Neuronal stem cell (in vitro differentiated cells): ENCODE measurements at regions not wholly inside any gene's neighbourhood (a gene's known extent, or its start where the extent isn't known, plus 50 kb on each side); places are given as distances from the start of the nearest gene placed in this dataset.

Source experiments
- DNase-seq: peaks from one replicate; pipeline ENCODE4 v3.0.0-alpha.2; 2013; ENCODE audit warnings: low spot score
- H2AFZ ChIP-seq: one replicate; pipeline ENCODE4 v1.6.1; 2013; ENCODE audit warnings: mild to moderate bottlenecking, low read length, inconsistent platforms
- H2AK5ac ChIP-seq: 2 replicates; pipeline ENCODE4 v1.6.1; 2013; ENCODE audit warnings: low read depth, mild to moderate bottlenecking, inconsistent platforms, low read length, moderate library complexity, mixed read lengths
- H2BK120ac ChIP-seq: 2 replicates; pipeline ENCODE4 v1.6.1; 2013; ENCODE audit warnings: low read depth, mild to moderate bottlenecking, inconsistent platforms, low read length, moderate library complexity, mixed read lengths
- H2BK12ac ChIP-seq: one replicate; pipeline ENCODE4 v1.6.1; 2013; ENCODE audit warnings: low read length, inconsistent platforms
- H2BK15ac ChIP-seq: 2 replicates; pipeline ENCODE4 v1.6.1; 2013; ENCODE audit warnings: mild to moderate bottlenecking, low read length, inconsistent platforms, mixed read lengths
- H2BK5ac ChIP-seq: one replicate; pipeline ENCODE4 v1.6.1; 2013; ENCODE audit warnings: inconsistent platforms, mild to moderate bottlenecking, low read length, moderate library complexity
- H3K14ac ChIP-seq: one replicate; pipeline ENCODE4 v1.6.1; 2013; ENCODE audit warnings: low read length, inconsistent platforms
- H3K18ac ChIP-seq: 2 replicates; pipeline ENCODE4 v1.6.1; 2013; ENCODE audit warnings: low read length, inconsistent platforms
- H3K23ac ChIP-seq: 2 replicates; pipeline ENCODE4 v1.6.1; 2013; ENCODE audit warnings: low read depth, mild to moderate bottlenecking, mixed read lengths, low read length, inconsistent platforms; ENCODE audit not compliant: poor library complexity
- H3K27ac ChIP-seq: replicated peaks from 3 replicates; pipeline ENCODE4 v1.5.1; 2013; ENCODE audit warnings: low read length, inconsistent platforms
- H3K27me3 ChIP-seq, 3 experiments: 2 replicates each; pipeline ENCODE4 v1.6.1; 2013; ENCODE audit warnings: low read length in 3 of 3, mild to moderate bottlenecking in 2 of 3, inconsistent platforms in 1 of 3, low read depth in 1 of 3, mixed read lengths in 1 of 3, moderate library complexity in 1 of 3; ENCODE audit not compliant: control insufficient read depth in 3 of 3, insufficient read depth in 3 of 3
- H3K36me3 ChIP-seq, 2 donors: replicated peaks in 1 of 2; 2 replicates each; pipeline ENCODE4 v1.6.1; 2013; ENCODE audit warnings: low read length in 2 of 2; ENCODE audit not compliant: control insufficient read depth in 2 of 2, insufficient read depth in 2 of 2
- H3K4ac ChIP-seq: 2 replicates; pipeline ENCODE4 v1.6.1; 2013; ENCODE audit warnings: inconsistent platforms, mild to moderate bottlenecking, low read length, moderate library complexity
- H3K4me1 ChIP-seq, 2 donors: 1 replicate in 1 of 2; 2 replicates in 1 of 2; pipeline ENCODE4 v1.6.1; 2013; ENCODE audit warnings: low read length in 2 of 2, low read depth in 1 of 2; ENCODE audit not compliant: control insufficient read depth in 2 of 2, insufficient read depth in 1 of 2
- H3K4me2 ChIP-seq: one replicate; pipeline ENCODE4 v1.6.1; 2013; ENCODE audit warnings: mild to moderate bottlenecking, low read length, inconsistent platforms; ENCODE audit not compliant: insufficient read depth, poor library complexity, severe bottlenecking
- H3K4me3 ChIP-seq, 2 donors: 2 replicates each; pipeline ENCODE4 v1.5.1; 2013; ENCODE audit warnings: low read length in 2 of 2, mild to moderate bottlenecking in 2 of 2, inconsistent platforms in 1 of 2, moderate library complexity in 1 of 2
- H3K79me1 ChIP-seq: one replicate; pipeline ENCODE4 v1.6.1; 2013; ENCODE audit warnings: low read depth, mild to moderate bottlenecking, inconsistent platforms, low read length, moderate library complexity
- H3K9ac ChIP-seq: one replicate; pipeline ENCODE4 v1.6.1; 2013; ENCODE audit warnings: mild to moderate bottlenecking, low read depth, low read length, inconsistent platforms; ENCODE audit not compliant: poor library complexity
- H3K9me3 ChIP-seq, 2 donors: replicated peaks in 1 of 2; 2 replicates each; pipeline versions ENCODE3 to v1.6.1; 2013; ENCODE audit warnings: low read length in 2 of 2, mild to moderate bottlenecking in 2 of 2, inconsistent platforms in 1 of 2, low read depth in 1 of 2, mixed read lengths in 1 of 2, moderate library complexity in 1 of 2; ENCODE audit not compliant: control insufficient read depth in 2 of 2, insufficient read depth in 1 of 2
- H4K8ac ChIP-seq: one replicate; pipeline ENCODE4 v1.6.1; 2013; ENCODE audit warnings: low read depth, mild to moderate bottlenecking, inconsistent platforms, low read length, moderate library complexity
- H4K91ac ChIP-seq: one replicate; pipeline ENCODE4 v1.6.1; 2013; ENCODE audit warnings: low read length, low read depth, mild to moderate bottlenecking, inconsistent platforms; ENCODE audit not compliant: poor library complexity
- WGBS, 2 donors: extraction: QIAGEN DNeasy Blood & Tissue Kit; methylation state at CpG; one replicate each; pipeline ENCODE4 v1.1.7; 2013; ENCODE audit warnings: missing lambda C conversion rate in 2 of 2, mixed read lengths in 1 of 2; ENCODE audit not compliant: insufficient read length in 2 of 2, insufficient replicate concordance in 1 of 2; ENCODE audit errors: extremely low coverage in 2 of 2; 5-methylcytosine and 5-hydroxymethylcytosine counted together

GRCh38 chr16:7183768-7184167 is 148.9 kb upstream of the RBFOX1 start:
- no peak overlapping the region for H3K9ac ChIP-seq
- no peak overlapping the region for H3K18ac ChIP-seq
- H2BK120ac ChIP-seq, result no peak overlapping the region
- H2BK15ac ChIP-seq, result no peak overlapping the region
- H3K4ac ChIP-seq, result no peak overlapping the region
- no CpG with 5 or more reads among the region's 3 CpGs for WGBS, 2 donors
- no peaks in the 10 kb centered on the region for H3K36me3 ChIP-seq
- H2BK5ac ChIP-seq, result no peak overlapping the region
- H4K8ac ChIP-seq, result no peak overlapping the region
- H3K4me2 ChIP-seq, result no peak overlapping the region
- H2AFZ ChIP-seq, result no peak overlapping the region
- H3K9me3 ChIP-seq, result no peaks in the 10 kb centered on the region
- H2AK5ac ChIP-seq, result no peak overlapping the region
- no peak overlapping the region for H2BK12ac ChIP-seq
- DNase-seq, result no peak
- no peak overlapping the region for H3K23ac ChIP-seq
- no peak overlapping the region for H4K91ac ChIP-seq
- no peaks in the 10 kb centered on the region for H3K4me1 ChIP-seq
- H3K27me3 ChIP-seq, result peaks cover 0 to 2% (median 0%) of the 10 kb centered on the region in 3 experiments
- no peak overlapping the region for H3K4me3 ChIP-seq
- H3K14ac ChIP-seq, result no peak overlapping the region
- no peak overlapping the region for H3K27ac ChIP-seq
- H3K79me1 ChIP-seq, result no peaks in the 10 kb centered on the region

GRCh38 chr16:7182510-7183109 is 150.0 kb upstream of the RBFOX1 start:
- Histone ChIP-seq H2AK5ac (no peak overlapping the region), H3K79me1 (no peaks in the 10 kb centered on the region), H3K4ac (no peak overlapping the region), H3K14ac (no peak overlapping the region), H2AFZ (no peak overlapping the region), H3K4me2 (no peak overlapping the region), H2BK12ac (no peak overlapping the region), H2BK120ac (no peak overlapping the region), H3K27ac (no peak overlapping the region), H3K4me1 (no peaks in the 10 kb centered on the region), H4K91ac (no peak overlapping the region), H3K9me3 (no peaks in the 10 kb centered on the region), H3K23ac (no peak overlapping the region), H3K18ac (no peak overlapping the region), H3K36me3 (no peaks in the 10 kb centered on the region), H2BK5ac (no peak overlapping the region), H3K27me3 (peaks cover 0 to 2% (median 0%) of the 10 kb centered on the region in 3 experiments), H3K4me3 (no peak overlapping the region), H2BK15ac (no peak overlapping the region), H4K8ac (no peak overlapping the region), H3K9ac (no peak overlapping the region)
- WGBS, 2 donors, result no CpG with 5 or more reads among the region's 3 CpGs
- DNase-seq, result peak; percentile 67

GRCh38 chr16:7177875-7178274 is 154.8 kb upstream of the RBFOX1 start:
- no peak overlapping the region for H2AK5ac ChIP-seq
- no peak overlapping the region for H3K14ac ChIP-seq
- H3K4me3 ChIP-seq, result no peak overlapping the region
- H2BK12ac ChIP-seq, result no peak overlapping the region
- no peak overlapping the region for H3K18ac ChIP-seq
- H3K4me2 ChIP-seq, result no peak overlapping the region
- no peak overlapping the region for H3K23ac ChIP-seq
- no peaks in the 10 kb centered on the region for H3K9me3 ChIP-seq
- H3K9ac ChIP-seq, result no peak overlapping the region
- H2BK5ac ChIP-seq, result no peak overlapping the region
- no peak for DNase-seq
- H3K36me3 ChIP-seq, result no peaks in the 10 kb centered on the region
- no peak overlapping the region for H4K91ac ChIP-seq
- no peak overlapping the region for H3K4ac ChIP-seq
- no CpG with 5 or more reads among the region's 2 CpGs for WGBS, 2 donors
- H2AFZ ChIP-seq, result no peak overlapping the region
- H3K27ac ChIP-seq, result no peak overlapping the region
- H4K8ac ChIP-seq, result no peak overlapping the region
- H2BK120ac ChIP-seq, result no peak overlapping the region
- H2BK15ac ChIP-seq, result no peak overlapping the region
- peaks cover 0 to 2% (median 0%) of the 10 kb centered on the region in 3 experiments for H3K27me3 ChIP-seq
- no peaks in the 10 kb centered on the region for H3K4me1 ChIP-seq
- H3K79me1 ChIP-seq, result no peaks in the 10 kb centered on the region

GRCh38 chr16:7171151-7171550 is 161.5 kb upstream of the RBFOX1 start:
- Histone ChIP-seq H3K27me3 (no peaks in the 10 kb centered on the region), H3K4ac (no peak overlapping the region), H2BK15ac (no peak overlapping the region), H2AFZ (no peak overlapping the region), H3K9ac (no peak overlapping the region), H3K9me3 (no peaks in the 10 kb centered on the region), H3K4me1 (no peaks in the 10 kb centered on the region), H3K27ac (no peak overlapping the region), H2BK5ac (no peak overlapping the region), H3K79me1 (no peaks in the 10 kb centered on the region), H2AK5ac (no peak overlapping the region), H3K4me2 (no peak overlapping the region), H4K8ac (no peak overlapping the region), H3K4me3 (no peak overlapping the region), H3K18ac (no peak overlapping the region), H3K23ac (no peak overlapping the region), H2BK12ac (no peak overlapping the region), H2BK120ac (no peak overlapping the region), H3K36me3 (no peaks in the 10 kb centered on the region), H3K14ac (no peak overlapping the region), H4K91ac (no peak overlapping the region)
- DNase-seq, result no peak
- no CpG with 5 or more reads among the region's 3 CpGs for WGBS, 2 donors
